ENCODE measurements at regions not wholly inside any gene's neighbourhood (a gene's known extent, or its start where the extent isn't known, plus 50 kb on each side); places are given as distances from the start of the nearest gene placed in this dataset.

- H3K4me3 Mint-ChIP-seq (ENCODE audit: unreplicated experiment), result no peak overlapping the region
- peaks cover 2% of the 10 kb centered on the region for H3K36me3 Mint-ChIP-seq (ENCODE audit: low read depth)
- H3K9me3 Mint-ChIP-seq (ENCODE audit: low read depth), result peaks cover 10% of the 10 kb centered on the region
- DNase-seq (ENCODE audit: low spot score), result no peak
- peaks cover 12% of the 10 kb centered on the region for H3K27me3 Mint-ChIP-seq (ENCODE audit: low read depth)
- H3K4me1 Mint-ChIP-seq (ENCODE audit: low read depth), result no peaks in the 10 kb centered on the region
- no peak for TF ChIP-seq CTCF (IDR thresholded peaks at IDR 0.05)
- no peak overlapping the region for H3K27ac Mint-ChIP-seq (ENCODE audit: unreplicated experiment)
Measured at GRCh38 chr5:77910602-77911188, 134.6 kb upstream of the TBCA start.

- peaks cover 2% of the 10 kb centered on the region for H3K36me3 Mint-ChIP-seq (ENCODE audit: low read depth)
- no peak for TF ChIP-seq CTCF (IDR thresholded peaks at IDR 0.05)
- no peaks in the 10 kb centered on the region for H3K4me1 Mint-ChIP-seq (ENCODE audit: low read depth)
- no peak for DNase-seq (ENCODE audit: low spot score)
- no peak overlapping the region for H3K4me3 Mint-ChIP-seq (ENCODE audit: unreplicated experiment)
- no peak overlapping the region for H3K27ac Mint-ChIP-seq (ENCODE audit: unreplicated experiment)
- H3K9me3 Mint-ChIP-seq (ENCODE audit: low read depth), result peaks cover 4% of the 10 kb centered on the region
- H3K27me3 Mint-ChIP-seq (ENCODE audit: low read depth), result peaks cover 12% of the 10 kb centered on the region
Measured at GRCh38 chr5:77909237-77909636, 133.1 kb upstream of the TBCA start.

- Mint-ChIP-seq H3K27ac (ENCODE audit: unreplicated experiment) (no peak overlapping the region), H3K4me1 (ENCODE audit: low read depth) (no peaks in the 10 kb centered on the region), H3K36me3 (ENCODE audit: low read depth) (peaks cover 2% of the 10 kb centered on the region), H3K27me3 (ENCODE audit: low read depth) (peaks cover 11% of the 10 kb centered on the region), H3K4me3 (ENCODE audit: unreplicated experiment) (no peak overlapping the region), H3K9me3 (ENCODE audit: low read depth) (no peaks in the 10 kb centered on the region)
- TF ChIP-seq CTCF (IDR thresholded peaks at IDR 0.05), result no peak
- no peak for DNase-seq (ENCODE audit: low spot score)
Measured at GRCh38 chr5:77908787-77909186, 132.6 kb upstream of the TBCA start.

GRCh38 chr5:77907786-77908185, 131.6 kb upstream of the TBCA start:
- Mint-ChIP-seq H3K4me1 (ENCODE audit: low read depth) (no peaks in the 10 kb centered on the region), H3K9me3 (ENCODE audit: low read depth) (no peaks in the 10 kb centered on the region)
- no peak for DNase-seq (ENCODE audit: low spot score)

GRCh38 chr5:77906806-77907205, 130.7 kb upstream of the TBCA start:
- no peak for TF ChIP-seq CTCF (IDR thresholded peaks at IDR 0.05)
- no peak for DNase-seq (ENCODE audit: low spot score)
- Mint-ChIP-seq H3K4me3 (ENCODE audit: unreplicated experiment) (no peak overlapping the region), H3K27ac (ENCODE audit: unreplicated experiment) (no peak overlapping the region), H3K27me3 (ENCODE audit: low read depth) (no peaks in the 10 kb centered on the region), H3K36me3 (ENCODE audit: low read depth) (no peaks in the 10 kb centered on the region), H3K9me3 (ENCODE audit: low read depth) (no peaks in the 10 kb centered on the region), H3K4me1 (ENCODE audit: low read depth) (no peaks in the 10 kb centered on the region)

More at GRCh38 chr5:77907786-77908185, 131.6 kb upstream of the TBCA start:
- no peak overlapping the region for H3K4me3 Mint-ChIP-seq (ENCODE audit: unreplicated experiment)
- no peaks in the 10 kb centered on the region for H3K36me3 Mint-ChIP-seq (ENCODE audit: low read depth)
- TF ChIP-seq CTCF (IDR thresholded peaks at IDR 0.05), result no peak
- H3K27ac Mint-ChIP-seq (ENCODE audit: unreplicated experiment), result no peak overlapping the region
- H3K27me3 Mint-ChIP-seq (ENCODE audit: low read depth), result peaks cover 4% of the 10 kb centered on the region
